ENCODE measurements at regions not wholly inside any gene's neighbourhood (a gene's known extent, or its start where the extent isn't known, plus 50 kb on each side); places are given as distances from the start of the nearest gene placed in this dataset.

DNA sequence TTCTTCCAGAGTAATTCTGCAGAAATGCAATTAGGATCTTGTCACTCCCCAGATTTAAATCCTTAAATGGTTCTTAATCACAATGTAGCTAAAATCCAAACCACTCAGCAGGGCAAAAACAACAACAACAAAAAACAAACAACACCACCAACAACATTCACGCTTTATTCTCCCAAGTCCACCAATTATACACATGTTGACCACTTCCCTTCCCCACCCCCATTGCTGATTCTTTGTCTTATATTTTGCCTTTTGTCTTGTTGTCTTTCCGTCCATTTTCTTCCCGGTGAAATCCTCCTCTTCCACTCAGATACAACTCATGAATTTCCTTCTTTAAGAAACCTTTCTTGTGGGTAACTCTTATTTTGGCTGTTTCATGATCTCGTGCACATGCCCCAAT lies 902.8 kb downstream of the EPHA4 start:
- no peaks in the 10 kb centered on the region for H3K27me3 ChIP-seq
- intact Hi-C loops (cut with DNase I): no loop called here
- TF ChIP-seq, protein P1, sequence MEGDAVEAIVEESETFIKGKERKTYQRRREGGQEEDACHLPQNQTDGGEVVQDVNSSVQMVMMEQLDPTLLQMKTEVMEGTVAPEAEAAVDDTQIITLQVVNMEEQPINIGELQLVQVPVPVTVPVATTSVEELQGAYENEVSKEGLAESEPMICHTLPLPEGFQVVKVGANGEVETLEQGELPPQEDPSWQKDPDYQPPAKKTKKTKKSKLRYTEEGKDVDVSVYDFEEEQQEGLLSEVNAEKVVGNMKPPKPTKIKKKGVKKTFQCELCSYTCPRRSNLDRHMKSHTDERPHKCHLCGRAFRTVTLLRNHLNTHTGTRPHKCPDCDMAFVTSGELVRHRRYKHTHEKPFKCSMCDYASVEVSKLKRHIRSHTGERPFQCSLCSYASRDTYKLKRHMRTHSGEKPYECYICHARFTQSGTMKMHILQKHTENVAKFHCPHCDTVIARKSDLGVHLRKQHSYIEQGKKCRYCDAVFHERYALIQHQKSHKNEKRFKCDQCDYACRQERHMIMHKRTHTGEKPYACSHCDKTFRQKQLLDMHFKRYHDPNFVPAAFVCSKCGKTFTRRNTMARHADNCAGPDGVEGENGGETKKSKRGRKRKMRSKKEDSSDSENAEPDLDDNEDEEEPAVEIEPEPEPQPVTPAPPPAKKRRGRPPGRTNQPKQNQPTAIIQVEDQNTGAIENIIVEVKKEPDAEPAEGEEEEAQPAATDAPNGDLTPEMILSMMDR (IDR thresholded peaks at IDR 0.05): no peak
- no peak for DNase-seq (ENCODE audit: low spot score in 2 of 2)
- no peak overlapping the region for H3K27ac ChIP-seq
- H3K36me3 ChIP-seq: no peaks in the 10 kb centered on the region
- H3K9me3 ChIP-seq: no peaks in the 10 kb centered on the region
- H3K4me3 ChIP-seq: no peak overlapping the region
- H3K4me1 ChIP-seq: no peaks in the 10 kb centered on the region

DNA sequence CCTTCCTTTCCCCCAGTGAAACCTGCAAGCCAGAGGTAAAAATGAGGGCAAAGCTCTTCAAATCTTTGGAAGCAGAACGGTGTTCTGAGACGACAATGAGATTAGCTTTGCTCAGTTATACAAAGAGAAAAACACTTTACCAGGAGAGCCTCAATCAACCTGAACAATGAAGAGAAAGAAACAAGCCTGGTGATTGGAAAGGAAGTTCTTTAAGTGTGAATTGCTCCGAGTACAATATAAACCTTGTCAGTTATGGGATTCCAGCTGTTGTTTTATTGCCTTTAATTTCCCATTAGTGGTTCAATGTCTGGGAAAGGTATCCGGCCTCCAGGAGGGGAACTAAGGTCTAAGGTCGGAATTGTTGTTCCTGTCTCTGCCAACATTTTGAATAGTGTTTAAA lies 901.6 kb downstream of the EPHA4 start:
- Histone ChIP-seq H3K36me3 (no peaks in the 10 kb centered on the region), H3K27me3 (no peaks in the 10 kb centered on the region), H3K9me3 (no peaks in the 10 kb centered on the region), H3K4me3 (no peak overlapping the region), H3K27ac (no peak overlapping the region), H3K4me1 (no peaks in the 10 kb centered on the region)
- DNase-seq (ENCODE audit: low spot score in 2 of 2): no peak
- TF ChIP-seq, protein P1 (IDR thresholded peaks at IDR 0.05): no peak
- intact Hi-C loops (cut with DNase I): no loop called here

DNA sequence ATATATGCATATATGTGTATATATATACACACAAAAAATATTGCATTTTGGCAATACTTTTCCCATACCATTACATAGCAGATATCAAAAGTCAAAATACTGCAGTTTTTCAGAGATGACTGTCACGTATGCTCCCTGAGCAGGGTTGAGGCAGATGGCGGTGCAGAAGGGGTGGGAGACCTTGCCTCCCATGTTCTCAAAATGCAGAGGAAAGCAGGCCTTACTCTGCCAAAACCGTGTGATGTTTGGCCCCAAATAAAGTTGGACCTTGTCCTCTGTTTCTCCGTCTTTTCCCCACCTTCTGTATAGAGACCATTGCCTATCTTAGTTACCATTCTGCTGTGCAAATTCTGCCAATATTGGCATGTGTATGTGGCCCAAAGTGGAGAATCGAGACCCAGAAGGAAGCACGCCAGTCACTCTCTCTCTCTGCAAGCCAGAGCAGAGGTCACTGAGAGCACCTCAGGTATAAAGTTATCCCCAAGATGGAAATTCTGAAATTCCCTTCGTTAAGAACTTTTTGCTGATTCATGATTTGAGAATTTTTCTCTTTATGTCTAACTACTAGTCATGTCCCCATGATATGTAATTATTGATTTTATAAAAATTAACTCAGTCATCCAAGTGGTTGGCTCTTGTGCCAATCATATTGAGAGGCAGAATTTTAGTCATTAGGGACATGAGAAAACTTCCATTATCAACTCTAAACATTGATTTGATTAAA lies 898.8 kb downstream of the EPHA4 start:
- DNase-seq (ENCODE audit: low spot score in 2 of 2): no peak
- no peaks in the 10 kb centered on the region for H3K27me3 ChIP-seq
- H3K4me3 ChIP-seq: no peak overlapping the region
- no peaks in the 10 kb centered on the region for H3K9me3 ChIP-seq
- TF ChIP-seq, protein P1 (IDR thresholded peaks at IDR 0.05): no peak
- no peaks in the 10 kb centered on the region for H3K4me1 ChIP-seq
- no peaks in the 10 kb centered on the region for H3K36me3 ChIP-seq
- intact Hi-C loops (cut with DNase I): no loop called here
- H3K27ac ChIP-seq: no peak overlapping the region

DNA sequence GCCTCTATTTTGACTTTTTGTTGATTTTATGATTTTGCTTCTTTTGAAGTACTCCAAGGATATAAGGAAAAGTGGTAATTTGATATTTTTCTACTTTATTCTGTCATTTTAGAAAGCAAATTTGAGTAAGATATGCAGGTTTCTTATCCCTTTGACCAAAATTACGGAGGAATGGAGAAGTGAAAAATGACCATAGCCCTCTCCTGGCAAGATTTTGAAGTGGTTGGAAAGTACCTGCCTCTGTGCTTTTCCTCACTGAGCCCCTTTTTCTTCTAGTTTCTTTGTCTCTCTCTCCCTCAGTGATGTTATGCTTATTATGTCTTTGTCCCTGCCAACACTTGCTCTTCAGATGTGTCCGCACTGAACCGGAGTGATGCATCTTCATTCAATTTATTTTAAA lies 898.1 kb downstream of the EPHA4 start:
- Histone ChIP-seq H3K4me3 (no peak overlapping the region), H3K36me3 (no peaks in the 10 kb centered on the region), H3K4me1 (no peaks in the 10 kb centered on the region), H3K9me3 (no peaks in the 10 kb centered on the region), H3K27me3 (no peaks in the 10 kb centered on the region), H3K27ac (no peak overlapping the region)
- intact Hi-C loops (cut with DNase I): no loop called here
- TF ChIP-seq, protein P1 (IDR thresholded peaks at IDR 0.05): no peak
- DNase-seq (ENCODE audit: low spot score in 2 of 2): no peak

DNA sequence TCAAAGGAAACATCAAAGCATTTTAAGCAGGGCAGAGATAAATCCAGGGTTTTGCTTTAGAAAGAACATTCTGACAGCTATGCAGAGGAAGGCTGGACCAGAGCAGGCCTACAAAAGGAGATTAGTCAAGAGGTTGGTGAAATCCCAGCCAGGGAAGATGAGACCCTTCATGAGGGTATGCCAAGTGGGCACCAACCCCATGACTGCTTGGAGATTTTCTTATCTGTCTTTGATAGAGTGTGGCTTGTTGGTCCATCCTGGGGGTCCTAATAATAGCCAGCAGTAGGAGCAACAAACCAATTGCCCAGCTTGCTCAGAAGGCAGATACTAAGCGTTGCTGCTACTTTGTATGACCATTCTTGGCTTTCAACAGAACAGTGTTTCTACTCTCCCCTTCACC lies 895.4 kb downstream of the EPHA4 start:
- intact Hi-C loops (cut with DNase I): no loop called here
- Histone ChIP-seq H3K4me3 (no peak overlapping the region), H3K36me3 (no peaks in the 10 kb centered on the region), H3K27me3 (no peaks in the 10 kb centered on the region), H3K9me3 (no peaks in the 10 kb centered on the region), H3K27ac (no peak overlapping the region), H3K4me1 (no peaks in the 10 kb centered on the region)
- no peak for DNase-seq (ENCODE audit: low spot score in 2 of 2)
- TF ChIP-seq, protein P1 (IDR thresholded peaks at IDR 0.05): no peak

DNA sequence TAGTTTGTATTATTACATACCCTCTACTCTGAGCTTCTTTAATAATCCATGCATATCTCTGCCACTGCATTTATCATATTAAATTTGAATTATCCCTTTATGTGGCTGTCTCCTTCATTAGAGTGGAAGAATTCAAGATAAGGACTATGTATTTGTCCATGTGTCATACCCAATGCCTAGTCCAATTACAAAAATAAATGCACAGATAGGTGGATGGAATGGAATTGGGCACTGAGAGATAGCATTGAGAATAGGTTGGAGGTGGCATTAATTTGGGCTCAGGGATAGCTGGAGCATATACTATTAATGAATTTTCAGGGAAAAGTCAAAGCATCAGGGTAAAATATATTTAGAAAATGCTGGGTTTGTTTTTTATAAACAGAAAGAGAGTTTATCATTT lies 893.2 kb downstream of the EPHA4 start:
- Histone ChIP-seq H3K9me3 (no peaks in the 10 kb centered on the region), H3K4me1 (no peaks in the 10 kb centered on the region), H3K27ac (no peak overlapping the region), H3K27me3 (no peaks in the 10 kb centered on the region), H3K36me3 (no peaks in the 10 kb centered on the region), H3K4me3 (no peak overlapping the region)
- DNase-seq (ENCODE audit: low spot score in 2 of 2): no peak
- TF ChIP-seq, protein P1 (IDR thresholded peaks at IDR 0.05): no peak
- intact Hi-C loops (cut with DNase I): no loop called here

Measured in ascending aorta (tissue), 2 donors.